Keratinocyte (primary cell): ENCODE measurements at regions not wholly inside any gene's neighbourhood (a gene's known extent, or its start where the extent isn't known, plus 50 kb on each side); places are given as distances from the start of the nearest gene placed in this dataset.

ENCODE experiments used
- DNase-seq: peaks from one replicate; pipeline ENCODE4 v3.0.0-alpha.2; 2011; ENCODE audit warnings: low read depth, missing footprints, low spot score
- FAIRE-seq: peaks from 2 replicates; lab custom pipeline; 2011; peaks lifted over from hg19 to GRCh38; lab: Jason Lieb, UNC
- H2AFZ ChIP-seq: 2 replicates; pipeline ENCODE4 v1.6.0; 2012; ENCODE audit warnings: low read length, control low read depth, inconsistent platforms; ENCODE audit not compliant: control insufficient read depth
- H3K27ac ChIP-seq: 2 replicates; pipeline ENCODE4 v1.5.1; 2011; ENCODE audit warnings: low read length; ENCODE audit not compliant: control insufficient read depth, insufficient read depth
- H3K27me3 ChIP-seq: 3 replicates; pipeline ENCODE4 v1.6.0; 2011; ENCODE audit warnings: low read length; ENCODE audit not compliant: control insufficient read depth, insufficient read depth; ENCODE audit errors: extremely low read depth
- H3K36me3 ChIP-seq, 2 experiments: 2 replicates in 1 of 2; 3 replicates in 1 of 2; pipeline ENCODE4 v1.5.1; 2011; ENCODE audit warnings: low read length in 2 of 2, mild to moderate bottlenecking in 1 of 2; ENCODE audit not compliant: control insufficient read depth in 2 of 2, insufficient read depth in 2 of 2; ENCODE audit errors: extremely low read depth in 1 of 2
- H3K4me1 ChIP-seq: 3 replicates; pipeline ENCODE4 v1.5.1; 2011; ENCODE audit warnings: low read length; ENCODE audit not compliant: control insufficient read depth, insufficient read depth; ENCODE audit errors: extremely low read depth
- H3K4me2 ChIP-seq: 3 replicates; pipeline ENCODE4 v1.6.0; 2011; ENCODE audit warnings: low read depth, low read length; ENCODE audit not compliant: control insufficient read depth, insufficient read depth; ENCODE audit errors: extremely low read depth
- H3K4me3 ChIP-seq, 3 experiments: fragments of 200-600 bp in 1 of 3; sonication (generic) in 1 of 3; 2 replicates in 2 of 3; 3 replicates in 1 of 3; pipeline ENCODE4 v1.5.1; 2011 to 2016; ENCODE audit warnings: low read length in 3 of 3, mild to moderate bottlenecking in 3 of 3, control low read depth in 2 of 3, inconsistent platforms in 1 of 3, low read depth in 1 of 3, mixed read lengths in 1 of 3, mixed run types in 1 of 3, moderate library complexity in 1 of 3; ENCODE audit not compliant: control insufficient read depth in 2 of 3, insufficient read depth in 2 of 3; ENCODE audit errors: extremely low read depth in 1 of 3
- H3K79me2 ChIP-seq: 2 replicates; pipeline ENCODE4 v1.6.0; 2012; ENCODE audit warnings: low read length; ENCODE audit not compliant: control insufficient read depth, insufficient read depth
- H3K9ac ChIP-seq: 3 replicates; pipeline ENCODE4 v1.6.0; 2011; ENCODE audit warnings: low read length; ENCODE audit not compliant: control insufficient read depth, insufficient read depth; ENCODE audit errors: extremely low read depth
- H3K9me1 ChIP-seq: 3 replicates; pipeline ENCODE4 v1.6.0; 2011; ENCODE audit warnings: low read length; ENCODE audit not compliant: control insufficient read depth, insufficient read depth; ENCODE audit errors: extremely low read depth
- H3K9me3 ChIP-seq: 2 replicates; pipeline ENCODE4 v1.5.1; 2012; ENCODE audit warnings: low read depth, low read length; ENCODE audit not compliant: control insufficient read depth
- H4K20me1 ChIP-seq: 3 replicates; pipeline ENCODE4 v1.6.0; 2011; ENCODE audit warnings: low read length; ENCODE audit not compliant: control insufficient read depth, insufficient read depth; ENCODE audit errors: extremely low read depth
- EZH2 ChIP-seq: IDR thresholded peaks from one replicate; pipeline ENCODE4 v1.6.1; 2012; ENCODE audit warnings: inconsistent platforms, mild to moderate bottlenecking, low read length, moderate library complexity
- dilution Hi-C: fragments of 300-500 bp; cut with MboI; formaldehyde crosslinking; loops from one replicate; pipeline ENCODE4 v1.7.0; 2020; ENCODE audit warnings: low sequenced_read_pairs; ENCODE audit not compliant: extremely low pct_ligation_motif_present
- TF ChIP-seq, protein P1 (sequence below), 3 experiments: IDR thresholded peaks in 1 of 3; conservative IDR thresholded peaks in 1 of 3; optimal IDR thresholded peaks in 1 of 3; 2 replicates in 2 of 3; 3 replicates in 1 of 3; pipeline versions ENCODE3 to v1.5.1; 2011; ENCODE audit warnings: low read length in 3 of 3, mild to moderate bottlenecking in 3 of 3, moderate library complexity in 2 of 3, control low read depth in 1 of 3, inconsistent platforms in 1 of 3; ENCODE audit not compliant: insufficient read depth in 2 of 3; ENCODE audit errors: extremely low read depth in 1 of 3

DNA sequence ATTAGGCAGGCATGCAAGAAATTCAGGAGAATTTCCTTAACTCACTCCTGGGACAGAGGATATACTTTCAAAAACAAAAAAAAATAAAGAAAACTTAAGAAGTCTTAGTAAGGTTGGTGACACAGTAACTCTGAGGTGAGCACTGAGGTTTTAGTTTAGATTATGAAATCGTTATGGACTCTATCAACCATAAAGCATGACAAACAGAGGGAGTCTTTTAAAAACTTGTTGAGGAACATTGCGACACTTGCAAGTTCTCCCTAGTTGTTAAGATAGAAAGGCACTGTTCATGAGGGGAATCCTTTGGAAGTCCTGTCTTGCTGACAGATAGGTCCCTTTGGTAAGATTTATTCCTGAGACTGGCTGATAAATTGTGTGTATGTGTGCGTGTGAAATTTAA, 194.3 kb upstream of the ERBB4 start:
- Histone ChIP-seq H3K79me2 (no peaks in the 10 kb centered on the region), H3K9ac (no peak overlapping the region), H3K4me3 (no peak overlapping the region), H4K20me1 (no peaks in the 10 kb centered on the region), H3K9me3 (no peaks in the 10 kb centered on the region), H3K36me3 (no peaks in the 10 kb centered on the region), H3K27me3 (no peaks in the 10 kb centered on the region), H3K4me1 (no peaks in the 10 kb centered on the region), H2AFZ (no peak overlapping the region), H3K4me2 (no peak overlapping the region), H3K9me1 (no peaks in the 10 kb centered on the region), H3K27ac (no peak overlapping the region)
- FAIRE-seq = no peak
- TF ChIP-seq EZH2 = no peak
- TF ChIP-seq, protein P1, sequence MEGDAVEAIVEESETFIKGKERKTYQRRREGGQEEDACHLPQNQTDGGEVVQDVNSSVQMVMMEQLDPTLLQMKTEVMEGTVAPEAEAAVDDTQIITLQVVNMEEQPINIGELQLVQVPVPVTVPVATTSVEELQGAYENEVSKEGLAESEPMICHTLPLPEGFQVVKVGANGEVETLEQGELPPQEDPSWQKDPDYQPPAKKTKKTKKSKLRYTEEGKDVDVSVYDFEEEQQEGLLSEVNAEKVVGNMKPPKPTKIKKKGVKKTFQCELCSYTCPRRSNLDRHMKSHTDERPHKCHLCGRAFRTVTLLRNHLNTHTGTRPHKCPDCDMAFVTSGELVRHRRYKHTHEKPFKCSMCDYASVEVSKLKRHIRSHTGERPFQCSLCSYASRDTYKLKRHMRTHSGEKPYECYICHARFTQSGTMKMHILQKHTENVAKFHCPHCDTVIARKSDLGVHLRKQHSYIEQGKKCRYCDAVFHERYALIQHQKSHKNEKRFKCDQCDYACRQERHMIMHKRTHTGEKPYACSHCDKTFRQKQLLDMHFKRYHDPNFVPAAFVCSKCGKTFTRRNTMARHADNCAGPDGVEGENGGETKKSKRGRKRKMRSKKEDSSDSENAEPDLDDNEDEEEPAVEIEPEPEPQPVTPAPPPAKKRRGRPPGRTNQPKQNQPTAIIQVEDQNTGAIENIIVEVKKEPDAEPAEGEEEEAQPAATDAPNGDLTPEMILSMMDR (optimal IDR thresholded peaks at IDR 0.05 in 1 of 3, IDR thresholded peaks at IDR 0.05 in 1 of 3, conservative IDR thresholded peaks at IDR 0.05 in 1 of 3; ENCODE audit: extremely low read depth in 1 of 3, insufficient read depth in 2 of 3, low read length in 3 of 3) = no peak
- dilution Hi-C loops = no loop called here
- no peak for DNase-seq

DNA sequence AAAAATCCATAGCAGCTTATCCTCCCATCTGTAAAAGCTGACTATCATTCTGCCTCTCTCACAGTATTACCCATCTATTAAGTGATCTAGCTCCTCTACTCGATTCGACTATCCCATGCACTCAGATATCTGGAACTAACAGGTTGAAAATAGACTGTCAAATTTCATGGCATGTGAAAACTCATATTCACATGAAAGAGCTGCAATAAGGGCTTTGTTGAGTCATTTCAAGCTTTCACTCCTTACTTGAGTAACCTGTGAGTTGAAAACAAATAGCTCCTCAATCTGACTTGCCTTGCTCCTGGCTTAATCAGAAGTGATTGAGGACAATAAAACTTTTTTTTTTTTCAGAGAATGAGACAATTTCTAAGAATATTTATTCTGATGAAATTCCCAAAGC, 192.4 kb upstream of the ERBB4 start:
- DNase-seq = no peak

More for the DNA sequence above, 192.4 kb upstream of the ERBB4 start:
- Histone ChIP-seq H3K4me2 (no peak overlapping the region), H3K27ac (no peak overlapping the region), H3K9me3 (no peaks in the 10 kb centered on the region), H3K9me1 (no peaks in the 10 kb centered on the region), H3K4me1 (peaks cover 4% of the 10 kb centered on the region), H3K9ac (no peak overlapping the region), H2AFZ (no peak overlapping the region), H4K20me1 (no peaks in the 10 kb centered on the region), H3K27me3 (no peaks in the 10 kb centered on the region), H3K4me3 (no peak overlapping the region), H3K79me2 (no peaks in the 10 kb centered on the region), H3K36me3 (no peaks in the 10 kb centered on the region)
- no peak for FAIRE-seq
- dilution Hi-C loops = no loop called here
- TF ChIP-seq, protein P1 (optimal IDR thresholded peaks at IDR 0.05 in 1 of 3, IDR thresholded peaks at IDR 0.05 in 1 of 3, conservative IDR thresholded peaks at IDR 0.05 in 1 of 3; ENCODE audit: extremely low read depth in 1 of 3, insufficient read depth in 2 of 3, low read length in 3 of 3) = no peak
